Mesothelial cell of epicardium (in vitro differentiated cells): ENCODE measurements at regions not wholly inside any gene's neighbourhood (a gene's known extent, or its start where the extent isn't known, plus 50 kb on each side); places are given as distances from the start of the nearest gene placed in this dataset.
A peak's percentile ranks its signal among the peaks of the same experiment; 100 is the strongest.

Source experiments
- DNase-seq, 2 experiments: peaks; one replicate each; pipeline ENCODE4 v3.0.0; 2021; ENCODE audit warnings: low spot score in 2 of 2; ENCODE audit not compliant: unreplicated experiment in 2 of 2
- H3K27ac Mint-ChIP-seq: 2 replicates; pipeline ENCODE4 v1.8.0; 2021; ENCODE audit warnings: mixed read lengths
- H3K27me3 Mint-ChIP-seq: 2 replicates; pipeline ENCODE4 v1.8.0; 2021; ENCODE audit warnings: low read depth, mixed read lengths
- H3K36me3 Mint-ChIP-seq: 2 replicates; pipeline ENCODE4 v1.8.0; 2021; ENCODE audit warnings: mixed read lengths
- H3K4me1 Mint-ChIP-seq: 2 replicates; pipeline ENCODE4 v1.8.0; 2021; ENCODE audit warnings: mixed read lengths
- H3K4me3 Mint-ChIP-seq: 2 replicates; pipeline ENCODE4 v1.8.0; 2021; ENCODE audit warnings: mild to moderate bottlenecking, moderate library complexity, mixed read lengths
- H3K9me3 Mint-ChIP-seq: 2 replicates; pipeline ENCODE4 v1.8.0; 2021; ENCODE audit warnings: mixed read lengths
- CTCF ChIP-seq: fragments of 200-600 bp; sonication (generic); IDR thresholded peaks from one replicate; pipeline ENCODE4 v1.5.0; 2021; ENCODE audit warnings: antibody characterized with exemption; ENCODE audit not compliant: unreplicated experiment

DNA sequence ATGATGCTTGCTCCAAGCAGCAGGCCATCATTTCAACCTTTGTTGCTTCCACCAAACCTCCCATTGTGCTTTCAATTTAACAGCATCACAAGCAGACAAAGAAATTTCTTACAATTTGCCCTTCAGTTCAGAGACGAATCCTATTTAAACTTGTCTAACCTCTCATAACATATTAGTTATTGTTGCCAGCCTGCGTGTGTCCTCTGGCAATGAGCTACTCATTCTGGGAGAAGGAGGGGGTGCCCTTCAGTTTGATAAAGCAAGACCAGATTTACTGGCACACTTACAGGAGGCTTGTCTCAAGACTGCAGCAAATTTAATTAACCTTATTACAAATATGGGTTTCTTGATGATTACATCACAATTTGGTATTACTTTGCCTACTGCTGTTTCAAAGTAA, 203.6 kb upstream of the SOX5 start:
- Mint-ChIP-seq H3K9me3 (peaks cover 3% of the 10 kb centered on the region), H3K4me1 (peaks cover 9% of the 10 kb centered on the region), H3K36me3 (no peaks in the 10 kb centered on the region), H3K27ac (no peak overlapping the region), H3K4me3 (no peak overlapping the region), H3K27me3 (no peaks in the 10 kb centered on the region)
- no peak for DNase-seq
- no peak for TF ChIP-seq CTCF

- Mint-ChIP-seq H3K27ac (peak overlapping the region; percentile 7), H3K27me3 (no peaks in the 10 kb centered on the region), H3K4me3 (no peak overlapping the region), H3K9me3 (peaks cover 3% of the 10 kb centered on the region), H3K36me3 (no peaks in the 10 kb centered on the region), H3K4me1 (peaks cover 9% of the 10 kb centered on the region)
- DNase-seq: no peak
- TF ChIP-seq CTCF: no peak
Measured at GRCh38 chr12:24152270-24152669, 202.8 kb upstream of the SOX5 start.

GRCh38 chr12:24143928-24144327, 194.5 kb upstream of the SOX5 start:
- no peak for TF ChIP-seq CTCF
- Mint-ChIP-seq H3K27ac (no peak overlapping the region), H3K4me1 (no peaks in the 10 kb centered on the region), H3K4me3 (no peak overlapping the region), H3K9me3 (peaks cover 27% of the 10 kb centered on the region), H3K36me3 (peaks cover 9% of the 10 kb centered on the region), H3K27me3 (no peaks in the 10 kb centered on the region)
- no peak for DNase-seq

- Mint-ChIP-seq H3K9me3 (peaks cover 21% of the 10 kb centered on the region), H3K27me3 (no peaks in the 10 kb centered on the region), H3K4me3 (no peak overlapping the region), H3K4me1 (peaks cover 16% of the 10 kb centered on the region), H3K36me3 (peaks cover 8% of the 10 kb centered on the region), H3K27ac (no peak overlapping the region)
- no peak for DNase-seq
- TF ChIP-seq CTCF: no peak
Measured at GRCh38 chr12:24139035-24139434, 189.6 kb upstream of the SOX5 start.

GRCh38 chr12:24138041-24138440, 188.6 kb upstream of the SOX5 start:
- TF ChIP-seq CTCF: no peak
- Mint-ChIP-seq H3K27me3 (no peaks in the 10 kb centered on the region), H3K4me3 (no peak overlapping the region), H3K4me1 (peaks cover 25% of the 10 kb centered on the region), H3K27ac (no peak overlapping the region), H3K9me3 (peaks cover 12% of the 10 kb centered on the region), H3K36me3 (no peaks in the 10 kb centered on the region)
- no peak for DNase-seq
